ENCODE measurements at regions not wholly inside any gene's neighbourhood (a gene's known extent, or its start where the extent isn't known, plus 50 kb on each side); places are given as distances from the start of the nearest gene placed in this dataset.

DNA sequence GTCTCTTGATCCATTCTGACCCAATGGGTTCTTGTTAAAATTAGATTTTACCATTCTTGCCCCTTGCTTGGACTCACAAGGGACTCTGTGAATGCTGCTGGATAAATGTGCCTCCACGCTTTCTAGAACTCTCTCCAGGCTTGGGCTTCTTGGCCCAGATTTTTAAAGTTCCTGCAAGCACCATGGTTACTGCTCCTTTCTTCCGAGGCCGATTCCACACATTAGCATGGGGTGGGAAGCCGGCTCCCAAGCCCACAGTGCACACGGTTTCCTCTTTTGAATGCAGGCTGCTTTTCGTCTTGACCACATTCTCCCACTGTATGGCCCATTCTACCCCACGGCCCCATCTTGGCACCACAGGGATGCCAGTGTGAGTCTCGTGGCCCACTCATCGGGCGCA lies 174.3 kb upstream of the PITRM1 start:
- H3K4me2 ChIP-seq (ENCODE audit: insufficient read depth, low read length): no peak overlapping the region
- ChIA-PET CTCF (no interaction called here), POLR2A (no interaction called here)
- no peaks in the 10 kb centered on the region for H3K36me3 ChIP-seq (ENCODE audit: control insufficient read depth in 2 of 2, extremely low read depth in 1 of 2, insufficient read depth in 2 of 2, low read length in 2 of 2)
- intact Hi-C loops (cut with micrococcal nuclease): no loop called here
- FAIRE-seq: no peak
- H3K27me3 ChIP-seq (ENCODE audit: control insufficient read depth in 2 of 2, insufficient read depth in 2 of 2, low read length in 2 of 2): peaks cover 3 to 7% of the 10 kb centered on the region in 2 experiments
- H2AFZ ChIP-seq (ENCODE audit: low read depth, low read length): no peak overlapping the region
- BruUV-seq (replicated peaks): no TSS peak
- no peak overlapping the region for H3K4me3 ChIP-seq (replicated peaks in 1 of 3; ENCODE audit: insufficient read depth in 1 of 3, low read depth in 1 of 3, low read length in 3 of 3)
- no peak overlapping the region for H3K27ac ChIP-seq (ENCODE audit: insufficient read depth, low read depth, low read length)
- H4K20me1 ChIP-seq (replicated peaks; ENCODE audit: control insufficient read depth, extremely low read depth, insufficient read depth, low read length): no peaks in the 10 kb centered on the region
- H3K79me2 ChIP-seq (ENCODE audit: control insufficient read depth, insufficient read depth, low read length): no peaks in the 10 kb centered on the region
- TF ChIP-seq, protein P1, sequence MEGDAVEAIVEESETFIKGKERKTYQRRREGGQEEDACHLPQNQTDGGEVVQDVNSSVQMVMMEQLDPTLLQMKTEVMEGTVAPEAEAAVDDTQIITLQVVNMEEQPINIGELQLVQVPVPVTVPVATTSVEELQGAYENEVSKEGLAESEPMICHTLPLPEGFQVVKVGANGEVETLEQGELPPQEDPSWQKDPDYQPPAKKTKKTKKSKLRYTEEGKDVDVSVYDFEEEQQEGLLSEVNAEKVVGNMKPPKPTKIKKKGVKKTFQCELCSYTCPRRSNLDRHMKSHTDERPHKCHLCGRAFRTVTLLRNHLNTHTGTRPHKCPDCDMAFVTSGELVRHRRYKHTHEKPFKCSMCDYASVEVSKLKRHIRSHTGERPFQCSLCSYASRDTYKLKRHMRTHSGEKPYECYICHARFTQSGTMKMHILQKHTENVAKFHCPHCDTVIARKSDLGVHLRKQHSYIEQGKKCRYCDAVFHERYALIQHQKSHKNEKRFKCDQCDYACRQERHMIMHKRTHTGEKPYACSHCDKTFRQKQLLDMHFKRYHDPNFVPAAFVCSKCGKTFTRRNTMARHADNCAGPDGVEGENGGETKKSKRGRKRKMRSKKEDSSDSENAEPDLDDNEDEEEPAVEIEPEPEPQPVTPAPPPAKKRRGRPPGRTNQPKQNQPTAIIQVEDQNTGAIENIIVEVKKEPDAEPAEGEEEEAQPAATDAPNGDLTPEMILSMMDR (IDR thresholded peaks at IDR 0.05; ENCODE audit: extremely low read depth in 1 of 2, insufficient read depth in 1 of 2, low read depth in 1 of 2, low read length in 2 of 2): no peak
- no peak for TF ChIP-seq POLR2A (IDR thresholded peaks at IDR 0.05; ENCODE audit: low read depth, low read length)
- TF ChIP-seq JUN (IDR thresholded peaks at IDR 0.05; ENCODE audit: borderline replicate concordance, insufficient read depth, insufficient read length, low read depth): no peak
- TF ChIP-seq EZH2 (IDR thresholded peaks at IDR 0.05; ENCODE audit: borderline replicate concordance, low read depth, low read length, severe bottlenecking): no peak
- TF ChIP-seq FOS (IDR thresholded peaks at IDR 0.05; ENCODE audit: borderline replicate concordance, insufficient read depth, low read length): no peak
- no peak for TF ChIP-seq POLR2AphosphoS5 (IDR thresholded peaks at IDR 0.05; ENCODE audit: insufficient read depth, low read depth, low read length)
- no peak for TF ChIP-seq GATA2 (IDR thresholded peaks at IDR 0.05; ENCODE audit: insufficient read depth, insufficient read length, low read depth, low read length)
- TF ChIP-seq MYC (IDR thresholded peaks at IDR 0.05; ENCODE audit: low read depth, low read length): no peak
- dilution Hi-C loops (cut with MboI; ENCODE audit: extremely low pct_ligation_motif_present, low sequenced_read_pairs): no loop called here
- H3K9ac ChIP-seq (replicated peaks; ENCODE audit: extremely low read depth, insufficient read depth, low read length): no peak overlapping the region
- DNase-seq (ENCODE audit: low read depth, low spot score): no peak
- no peaks in the 10 kb centered on the region for H3K9me1 ChIP-seq (replicated peaks; ENCODE audit: control insufficient read depth, extremely low read depth, insufficient read depth, low read length)
- H3K9me3 ChIP-seq (replicated peaks; ENCODE audit: control insufficient read depth, insufficient read depth, low read length): no peaks in the 10 kb centered on the region
- H3K4me1 ChIP-seq (ENCODE audit: control insufficient read depth, extremely low read depth, insufficient read depth, low read length): no peaks in the 10 kb centered on the region
